KBM-7 (cell line): ENCODE measurements at regions not wholly inside any gene's neighbourhood (a gene's known extent, or its start where the extent isn't known, plus 50 kb on each side); places are given as distances from the start of the nearest gene placed in this dataset.

Experiments used
- DNase-seq: peaks from one replicate; pipeline ENCODE4 v3.0.0-alpha.2; 2015
- in situ Hi-C: fragments of 300-500 bp; cut with MboI; formaldehyde crosslinking; loops from 2 replicates; pipeline ENCODE4 v1.14.3; 2020; ENCODE audit warnings: low sequenced_read_pairs, low pct_unique_long_range_greater_than_20kb, mixed read lengths

- no peak for DNase-seq
- in situ Hi-C loops: no loop called here
Measured at GRCh38 chr10:129383651-129384050, 83.4 kb upstream of the MGMT start.

- no peak for DNase-seq
- in situ Hi-C loops: no loop called here
Measured at GRCh38 chr10:129385600-129385999, 81.4 kb upstream of the MGMT start.

- in situ Hi-C loops: no loop called here
- no peak for DNase-seq
Measured at GRCh38 chr10:129386415-129387257, 80.4 kb upstream of the MGMT start.

DNA sequence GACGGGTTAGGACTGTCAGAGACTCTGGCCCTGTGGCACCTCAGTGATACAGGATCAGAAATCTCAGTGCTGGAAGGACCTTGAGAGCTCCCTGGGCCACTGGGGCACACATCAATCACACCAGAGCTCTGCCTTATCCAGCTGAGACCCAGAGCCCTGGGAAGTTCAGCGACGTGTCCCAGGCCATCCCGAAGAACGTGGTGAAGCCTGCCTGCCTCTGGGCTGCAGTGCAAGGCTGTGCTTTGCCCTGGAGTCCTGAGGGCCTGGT, 79.8 kb upstream of the MGMT start:
- DNase-seq: no peak
- in situ Hi-C loops: no loop called here

DNA sequence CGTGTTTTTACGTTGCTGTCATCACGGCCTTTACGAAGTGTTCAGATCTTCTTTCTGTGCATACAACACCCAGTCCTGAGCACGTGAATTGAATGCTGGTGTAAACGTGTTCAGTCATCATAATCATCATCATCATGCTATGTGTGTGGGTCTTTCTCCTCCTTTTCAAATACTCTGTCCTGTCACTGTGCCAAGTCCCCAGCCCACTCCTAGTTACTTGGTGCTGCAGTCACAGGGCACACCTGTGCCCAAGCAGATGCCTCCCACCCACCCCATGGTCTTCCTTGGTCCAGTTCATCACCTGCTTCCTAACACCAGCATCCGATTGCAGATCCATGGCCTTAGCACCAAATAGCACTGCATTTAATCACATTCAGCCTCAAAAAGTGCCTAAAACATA, 78.6 kb upstream of the MGMT start:
- in situ Hi-C loops: no loop called here
- DNase-seq: no peak

- DNase-seq: no peak
- in situ Hi-C loops: no loop called here
Measured at GRCh38 chr10:129389194-129389593, 77.8 kb upstream of the MGMT start.

GRCh38 chr10:129390147-129390546, 76.9 kb upstream of the MGMT start:
- in situ Hi-C loops: no loop called here
- DNase-seq: no peak

- DNase-seq: no peak
- in situ Hi-C loops: no loop called here
Measured at GRCh38 chr10:129390726-129391125, 76.3 kb upstream of the MGMT start.

GRCh38 chr10:129391464-129391863, 75.6 kb upstream of the MGMT start:
- in situ Hi-C loops: no loop called here
- no peak for DNase-seq

DNA sequence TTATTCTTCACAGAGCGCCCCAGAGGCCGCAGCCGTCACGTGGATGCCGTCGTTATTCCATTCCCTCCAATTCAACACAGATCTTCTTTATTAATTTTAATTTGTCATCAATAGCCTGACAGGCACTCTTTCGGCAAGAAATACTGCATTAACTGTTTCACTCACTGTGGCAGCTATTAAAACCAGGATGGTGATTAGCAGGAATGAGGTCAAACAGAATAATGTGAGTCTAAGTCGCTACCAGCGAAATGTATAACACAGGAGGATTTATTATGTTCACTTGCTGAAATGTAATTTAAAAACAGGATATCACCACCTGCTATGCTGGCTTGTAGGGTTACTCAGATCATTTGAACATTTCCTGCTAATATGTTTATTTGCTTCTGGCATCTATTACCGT, 74.2 kb upstream of the MGMT start:
- DNase-seq: no peak
- in situ Hi-C loops: no loop called here

GRCh38 chr10:129393812-129394211, 73.2 kb upstream of the MGMT start:
- in situ Hi-C loops: no loop called here

DNA sequence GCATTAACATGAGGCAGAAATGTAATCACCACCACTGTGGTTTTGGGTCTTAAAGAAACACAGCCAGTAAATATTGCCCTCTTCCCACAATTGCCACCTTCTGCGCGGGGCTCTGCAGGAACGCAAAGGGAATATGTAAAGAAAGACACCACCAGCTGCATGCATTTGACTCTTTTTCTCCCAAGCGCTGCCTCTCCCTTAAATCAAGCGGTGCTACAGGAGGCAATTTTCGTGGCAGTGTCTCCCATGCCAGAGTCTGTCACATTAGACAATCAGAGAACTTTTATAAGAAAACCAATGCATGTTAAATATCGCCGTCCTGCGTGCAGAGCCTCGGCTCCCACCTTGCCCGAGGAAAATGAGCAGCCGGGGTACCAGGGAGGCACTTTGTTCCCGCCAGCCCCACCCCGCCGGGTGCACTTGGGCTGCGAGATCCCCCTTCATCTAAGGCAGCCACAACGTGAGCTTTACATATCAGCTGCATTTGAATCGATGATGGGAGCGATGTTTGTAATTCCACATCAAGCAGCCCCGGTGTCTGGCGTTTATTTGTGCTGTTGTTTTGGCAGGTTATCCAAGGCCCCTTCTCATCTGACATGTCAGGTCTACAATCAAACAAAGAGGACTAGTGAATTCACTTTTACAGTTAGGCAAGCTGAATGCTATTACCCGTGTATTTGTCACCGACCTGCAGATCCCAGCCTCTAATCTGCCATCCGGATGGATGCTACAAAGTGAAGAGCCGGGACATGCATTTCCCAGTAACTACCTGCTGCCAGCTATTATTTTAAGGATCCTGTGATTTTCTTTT, 72.3 kb upstream of the MGMT start:
- in situ Hi-C loops: no loop called here
- no peak for DNase-seq

More at GRCh38 chr10:129393812-129394211, 73.2 kb upstream of the MGMT start:
- DNase-seq: no peak

DNA sequence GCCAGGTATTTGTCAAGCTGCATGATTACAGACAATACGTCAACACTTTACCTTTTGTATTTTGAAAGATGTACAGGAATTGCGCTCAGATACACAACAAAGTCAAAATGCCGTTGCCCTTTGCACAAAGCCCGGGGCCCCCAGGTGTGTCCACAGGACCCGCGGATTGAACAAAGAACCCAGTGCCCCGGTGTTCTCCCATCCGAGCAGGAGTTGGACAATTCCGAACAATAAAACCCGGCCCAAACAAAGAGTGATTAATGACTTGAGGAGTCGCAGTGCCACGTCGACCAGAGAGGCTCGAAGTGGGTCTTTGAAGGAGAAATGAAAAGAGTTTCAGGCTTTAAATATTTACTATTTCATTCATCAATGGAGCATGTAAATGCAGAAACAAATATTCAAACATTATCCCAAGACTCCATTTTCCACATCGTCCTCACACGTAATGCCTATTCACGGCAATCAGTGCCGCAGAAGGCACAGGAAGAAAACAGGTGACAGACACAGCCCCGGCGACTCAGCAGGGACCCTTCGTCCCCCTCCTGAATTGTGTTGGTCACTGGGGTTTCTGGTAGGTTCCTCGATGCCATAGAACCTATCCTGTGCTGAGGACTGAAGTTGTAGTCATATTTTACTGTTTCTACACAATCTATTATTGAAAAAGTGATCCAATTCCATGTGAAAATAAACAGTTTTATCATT, 70.9 kb upstream of the MGMT start:
- in situ Hi-C loops: no loop called here

DNA sequence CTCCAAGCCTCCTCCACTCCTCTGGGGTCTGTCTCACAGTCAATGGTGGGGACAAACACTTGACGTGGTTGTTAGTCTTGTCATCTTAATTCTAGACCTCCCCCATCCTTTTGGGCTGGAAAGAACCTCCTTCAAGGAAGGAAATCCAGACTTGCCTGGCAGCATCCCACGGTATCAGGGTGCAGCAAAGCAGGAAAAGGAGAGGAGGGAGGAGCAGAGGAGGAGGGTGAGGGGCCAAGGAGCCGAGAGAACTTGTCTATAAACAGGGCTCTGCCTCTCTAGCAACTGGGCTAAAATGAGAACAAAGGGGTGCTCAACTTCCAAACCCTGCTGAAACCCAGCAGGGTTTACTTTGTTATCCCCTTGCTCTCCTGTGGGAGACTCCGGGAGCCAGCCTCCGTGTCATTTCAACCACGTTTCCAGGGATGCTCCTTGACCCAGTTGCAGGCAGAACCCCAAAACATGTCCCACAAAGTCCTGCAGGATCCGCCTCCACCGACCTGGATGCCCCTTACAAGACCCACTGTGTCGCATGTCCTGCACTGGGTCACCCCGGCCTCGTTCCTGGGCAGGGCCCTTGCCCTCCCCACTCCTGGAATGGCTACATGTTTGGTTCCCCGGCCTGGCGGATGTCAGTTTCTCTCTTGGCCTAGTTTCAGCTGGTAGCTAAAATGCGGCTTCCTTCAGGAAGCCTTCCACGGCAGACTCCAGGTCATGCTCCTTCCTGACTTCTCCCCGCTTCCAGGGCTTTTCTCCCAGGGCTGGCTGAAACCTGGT, 69.7 kb upstream of the MGMT start:
- in situ Hi-C loops: no loop called here

More for the DNA sequence above, 70.9 kb upstream of the MGMT start:
- DNase-seq: no peak

GRCh38 chr10:129398711-129399141, 68.3 kb upstream of the MGMT start:
- no peak for DNase-seq
- in situ Hi-C loops: no loop called here

More for the DNA sequence above, 69.7 kb upstream of the MGMT start:
- DNase-seq: no peak

DNA sequence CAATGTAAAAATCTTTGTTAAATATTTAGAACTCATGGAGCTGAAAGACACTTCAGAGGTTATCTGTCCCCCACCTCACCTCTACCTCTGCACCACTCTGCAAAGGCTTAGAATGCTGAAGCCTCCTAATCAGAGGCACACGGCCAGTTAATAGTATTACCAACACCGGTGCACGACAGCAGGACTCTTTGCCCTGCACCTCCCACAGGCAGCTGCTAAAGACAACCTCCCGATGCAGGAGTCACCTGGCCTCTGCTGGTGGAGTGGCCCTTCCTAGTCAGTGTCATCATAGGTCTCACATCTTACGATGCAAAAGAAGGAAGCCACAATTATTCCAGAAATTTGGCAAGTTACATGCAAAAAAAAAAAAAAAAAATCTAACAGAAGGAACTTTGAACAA, 66.6 kb upstream of the MGMT start:
- in situ Hi-C loops: no loop called here
- no peak for DNase-seq

DNA sequence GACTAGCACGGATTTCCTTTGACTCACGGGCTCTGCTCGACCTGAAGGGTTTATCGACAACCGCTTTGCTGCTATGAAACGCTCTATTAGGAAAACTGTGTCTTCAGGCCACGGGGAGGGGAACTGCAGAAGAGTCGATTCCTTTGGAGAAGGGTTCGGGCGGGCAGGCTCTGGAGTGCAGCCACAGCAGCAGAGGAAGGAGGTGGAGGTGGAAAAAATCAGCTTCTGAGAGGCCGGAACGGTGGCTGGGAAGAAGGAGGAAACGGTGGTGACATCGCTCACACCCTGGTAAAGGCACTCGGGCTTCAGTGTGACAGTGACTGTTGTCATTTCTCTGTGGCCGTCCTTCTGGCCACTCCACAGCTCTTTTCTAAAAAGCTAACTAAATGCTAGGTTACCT, 64.6 kb upstream of the MGMT start:
- in situ Hi-C loops: no loop called here
- no peak for DNase-seq

DNA sequence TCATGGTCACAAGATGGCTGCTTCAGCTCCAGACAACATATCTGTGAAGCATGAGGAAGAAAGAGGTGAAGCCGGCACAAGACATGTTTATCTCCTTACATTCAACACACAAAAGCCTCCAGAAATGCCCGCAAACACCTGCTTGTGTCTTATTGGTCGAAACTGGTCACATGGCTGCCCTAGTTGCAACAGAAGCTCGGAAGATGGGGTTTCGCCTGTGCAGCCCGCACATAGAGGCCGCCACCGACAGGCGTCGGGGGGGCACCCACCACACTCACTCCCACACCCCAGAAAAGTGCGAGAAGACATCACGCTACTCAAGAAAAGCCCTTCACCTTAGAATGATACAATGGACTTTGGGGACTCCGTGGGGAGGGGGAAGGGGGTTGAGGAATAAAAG, 63.0 kb upstream of the MGMT start:
- in situ Hi-C loops: no loop called here

DNA sequence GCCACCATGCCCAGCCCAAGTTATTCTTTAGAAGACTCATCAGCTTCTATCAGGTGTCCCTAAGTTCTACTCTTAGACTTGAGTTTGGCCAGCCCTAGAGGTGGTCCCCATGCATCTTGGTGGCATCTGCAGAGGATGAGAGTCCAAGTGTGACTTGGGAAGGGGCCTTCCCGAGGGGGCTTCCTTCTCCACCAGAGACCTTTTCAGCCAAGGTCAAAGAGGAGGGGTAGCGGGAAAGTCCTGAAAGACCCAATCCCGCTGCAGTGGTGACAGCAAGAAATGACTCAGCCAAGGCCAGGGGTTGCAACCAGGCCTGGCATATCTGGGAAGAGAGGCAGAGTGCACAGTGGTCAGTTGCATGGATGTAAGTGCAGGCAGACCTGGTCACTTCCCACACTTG, 61.7 kb upstream of the MGMT start:
- in situ Hi-C loops: no loop called here
- DNase-seq: no peak

More for the DNA sequence above, 63.0 kb upstream of the MGMT start:
- DNase-seq: no peak
